ENCODE measurements at regions not wholly inside any gene's neighbourhood (a gene's known extent, or its start where the extent isn't known, plus 50 kb on each side); places are given as distances from the start of the nearest gene placed in this dataset.

DNA sequence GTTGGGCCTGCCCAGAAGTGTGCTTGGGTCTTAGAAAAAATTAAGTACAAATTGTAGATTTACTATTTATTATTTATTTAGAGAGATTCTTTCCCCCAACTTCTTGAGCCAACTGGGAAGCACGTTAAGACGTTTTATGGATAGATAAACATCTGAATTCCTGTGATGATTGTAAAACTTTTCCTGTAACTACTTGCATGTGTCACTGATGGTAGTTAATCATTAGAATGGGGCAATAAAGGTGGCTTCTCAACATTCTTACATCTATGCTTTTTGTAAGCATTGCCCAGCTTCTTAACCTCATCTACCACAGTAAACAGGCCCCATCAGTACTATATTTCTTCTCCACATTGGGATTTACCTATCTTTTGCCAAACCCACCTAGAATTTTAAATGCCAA is 559.8 kb downstream of the LMO4 start:
- DNase-seq, result no peak

DNA sequence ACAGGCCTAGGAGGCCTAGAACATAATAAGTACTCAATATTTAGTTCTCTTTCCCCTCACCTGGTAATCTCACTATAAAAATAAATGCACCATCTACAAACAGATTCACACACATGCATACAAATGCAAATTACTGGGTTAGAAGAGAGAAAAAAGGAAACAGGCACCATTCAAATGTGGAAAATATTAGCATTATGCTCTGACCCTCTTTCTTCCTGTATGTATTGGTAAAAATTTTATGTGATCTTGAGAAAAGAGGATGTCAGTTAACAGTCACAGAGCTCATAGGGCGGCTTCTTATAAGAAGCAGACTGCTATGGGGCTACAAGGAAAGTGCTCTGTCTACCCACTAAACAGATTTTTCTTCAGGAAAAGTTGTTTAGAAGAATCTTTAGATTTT is 565.4 kb downstream of the LMO4 start:
- no peak for DNase-seq

DNA sequence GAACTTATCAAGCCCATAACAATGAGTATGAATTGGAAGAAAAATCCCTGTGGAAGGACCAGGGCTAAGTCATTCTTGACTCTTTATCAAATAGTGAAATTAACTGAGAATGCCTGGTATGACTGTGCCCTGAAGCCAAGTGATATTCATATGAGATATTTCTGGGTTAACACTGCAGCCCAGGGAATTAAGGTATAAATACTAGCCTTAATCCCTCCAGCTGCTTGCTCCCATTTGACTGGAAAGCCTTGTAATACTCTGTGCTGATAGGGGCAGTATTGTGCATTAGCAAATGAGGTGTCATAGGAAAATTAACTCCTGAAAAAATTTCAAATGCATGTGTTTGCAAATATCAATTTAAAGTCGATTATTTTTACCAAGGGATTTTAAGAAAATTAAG is 568.8 kb downstream of the LMO4 start:
- DNase-seq, result no peak

DNA sequence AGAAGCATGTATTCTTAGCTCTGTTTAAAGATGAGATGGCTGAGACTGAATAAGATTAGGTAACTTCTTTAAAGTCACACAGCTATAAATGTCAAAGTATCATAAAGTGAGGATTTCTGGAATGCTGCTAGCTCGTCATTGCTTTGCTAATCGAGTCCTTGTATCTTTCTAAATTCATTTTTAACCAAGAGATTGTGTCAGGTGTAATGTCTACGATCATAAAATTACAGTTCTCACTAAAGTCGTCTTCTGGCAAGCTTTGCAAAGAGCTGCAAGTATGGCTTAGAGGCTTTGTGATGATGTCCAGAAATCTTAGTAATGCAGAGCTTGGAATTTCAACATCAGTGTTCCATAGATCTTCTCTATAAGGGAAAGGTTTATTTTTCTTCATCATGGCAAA is 569.8 kb downstream of the LMO4 start:
- no peak for DNase-seq

DNA sequence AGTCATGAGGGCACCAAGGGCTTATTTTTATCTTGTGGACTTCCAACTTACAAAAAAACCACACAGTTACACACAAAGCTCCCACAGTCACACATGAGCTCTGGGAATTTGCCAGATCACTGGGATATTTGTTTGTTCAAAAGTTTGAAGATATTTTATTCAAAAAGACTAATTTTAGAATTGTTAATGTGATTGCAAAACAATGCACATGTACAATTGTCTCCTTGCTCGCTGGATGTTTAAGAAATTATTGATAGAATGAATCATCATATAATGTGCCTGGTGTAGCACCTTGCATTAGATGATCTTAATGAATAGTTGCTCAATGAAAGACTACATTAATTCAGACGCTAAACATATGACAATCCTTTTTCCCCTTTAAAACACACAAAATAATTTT is 570.3 kb downstream of the LMO4 start:
- no peak for DNase-seq

DNA sequence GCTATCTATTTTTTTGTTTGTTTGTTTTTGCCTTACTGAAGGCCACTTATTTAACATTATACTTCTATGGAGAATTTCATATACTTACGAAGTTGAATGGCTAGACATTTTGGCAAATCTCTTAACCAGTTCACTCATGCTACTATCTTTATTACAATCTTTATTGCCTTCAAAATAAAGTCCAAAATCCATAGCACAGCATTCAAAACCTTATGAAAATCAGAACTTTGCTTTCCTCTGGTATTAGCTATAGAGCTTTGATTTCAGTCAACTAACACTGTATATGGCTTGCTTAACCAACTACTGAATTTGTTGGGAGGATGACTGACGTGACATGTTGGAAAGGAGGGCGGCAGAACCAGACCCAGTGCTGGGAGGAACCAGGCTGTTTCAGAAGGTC is 571.1 kb downstream of the LMO4 start:
- no peak for DNase-seq

DNA sequence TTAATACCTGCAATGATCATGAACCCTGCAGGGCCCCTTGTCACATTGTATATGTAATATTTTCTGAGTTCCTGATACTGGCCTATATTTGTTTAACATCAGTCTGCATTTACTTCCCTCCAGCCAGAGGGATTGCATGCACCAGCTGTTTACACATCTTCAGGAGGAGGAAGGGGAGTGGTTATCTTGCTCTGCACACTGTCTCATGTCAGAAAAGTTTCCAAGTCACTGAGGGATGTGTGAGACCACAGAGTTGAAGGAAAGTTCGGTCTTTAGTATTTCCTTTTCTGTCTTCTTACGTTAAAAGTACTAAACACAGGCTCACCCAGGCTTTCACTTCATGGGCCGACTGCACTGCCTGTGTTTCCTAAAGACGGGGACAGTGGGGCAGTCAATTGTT is 574.1 kb downstream of the LMO4 start:
- no peak for DNase-seq

DNA sequence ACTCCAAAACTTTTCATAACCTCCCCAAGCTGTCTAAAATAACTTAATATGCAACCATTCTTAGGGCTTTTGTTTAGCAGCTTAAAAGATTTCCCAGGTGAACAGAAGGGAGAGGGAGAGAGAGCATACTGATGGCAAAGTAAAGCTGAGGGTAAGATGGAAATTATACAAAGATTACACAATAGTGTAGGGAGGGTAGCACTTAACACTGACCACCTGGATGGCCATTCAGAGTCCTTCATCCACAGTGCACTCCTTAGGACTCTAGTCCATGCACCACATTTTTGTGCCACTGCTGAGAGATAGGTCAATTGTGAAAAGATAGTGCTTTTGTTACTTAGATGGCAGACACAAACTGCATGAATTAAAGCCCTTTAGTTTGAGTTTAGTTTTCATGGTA is 574.6 kb downstream of the LMO4 start:
- no peak for DNase-seq

DNA sequence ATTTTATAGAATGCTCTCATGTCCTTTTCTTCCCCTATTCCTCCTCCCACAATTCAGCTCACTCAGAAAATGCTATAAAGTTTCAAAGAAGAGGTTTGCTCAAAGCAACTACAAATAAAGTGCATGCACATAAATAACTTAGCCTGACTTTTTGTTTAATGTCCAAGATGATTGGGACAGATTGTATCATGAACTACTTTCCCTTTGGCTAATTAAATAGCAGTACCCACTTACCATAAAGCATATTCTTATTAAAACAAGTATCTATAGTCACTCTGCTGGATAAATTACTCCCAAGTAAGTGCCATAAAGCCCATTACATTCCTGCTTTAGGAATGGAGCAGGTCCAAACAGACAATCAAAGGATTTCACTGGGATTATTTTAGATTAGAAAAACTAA is 576.0 kb downstream of the LMO4 start:
- no peak for DNase-seq

DNA sequence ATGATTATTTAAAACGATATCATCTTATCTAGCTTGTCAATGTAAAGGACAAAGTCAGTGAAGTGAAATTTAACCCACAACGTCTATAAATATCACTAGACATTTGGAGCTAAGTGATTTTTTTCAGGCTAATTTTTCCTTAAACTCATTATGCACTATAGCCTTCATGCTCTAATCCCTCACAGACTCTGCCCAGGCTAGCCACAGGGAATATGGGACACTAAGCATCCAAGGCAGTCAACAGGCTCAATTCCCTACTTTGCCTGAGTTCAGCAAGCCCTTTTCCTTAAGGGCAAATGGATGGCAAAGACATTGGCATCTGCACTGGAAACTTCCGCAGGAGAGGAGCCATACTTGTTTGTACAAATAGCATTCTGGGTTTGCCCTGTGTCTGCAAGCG is 577.0 kb downstream of the LMO4 start:
- no peak for DNase-seq

DNA sequence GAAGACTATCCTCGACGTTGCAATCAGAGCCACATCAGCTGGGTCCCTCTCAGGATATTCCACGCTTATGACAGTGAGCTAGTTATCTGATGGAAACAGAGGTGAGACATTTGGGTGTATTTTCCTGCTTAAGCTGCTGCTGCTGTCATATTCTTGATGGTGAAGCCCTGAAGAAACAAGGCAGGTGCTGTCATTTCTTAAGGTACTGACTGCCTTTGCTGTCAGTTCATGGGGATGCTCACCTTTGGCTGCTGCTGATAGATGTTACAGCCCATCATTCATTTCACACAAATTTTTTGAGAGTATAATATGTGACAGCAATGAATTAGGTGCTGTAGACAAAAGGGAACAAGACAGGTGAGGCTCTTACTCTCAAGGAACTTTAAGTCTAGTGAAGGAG is 577.4 kb downstream of the LMO4 start:
- DNase-seq, result no peak

DNA sequence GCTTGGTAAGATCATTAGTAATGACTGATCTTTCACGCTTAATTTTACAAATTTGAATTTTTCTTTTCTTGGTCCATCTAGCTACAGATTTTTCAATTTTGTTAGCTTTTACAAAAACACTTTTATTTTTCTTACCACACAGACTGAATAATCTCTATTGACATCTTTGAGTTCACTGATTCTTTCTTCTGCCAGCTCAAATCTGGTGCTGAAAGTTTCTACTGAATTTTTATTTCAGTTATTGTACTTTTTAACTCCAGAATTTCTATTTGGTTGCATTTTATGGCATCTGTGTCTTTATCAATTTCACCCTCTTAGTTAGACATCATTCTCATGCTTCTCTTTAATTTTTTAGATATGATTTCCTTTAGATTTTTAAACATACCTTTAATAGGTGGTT is 584.7 kb downstream of the LMO4 start:
- no peak for DNase-seq

DNA sequence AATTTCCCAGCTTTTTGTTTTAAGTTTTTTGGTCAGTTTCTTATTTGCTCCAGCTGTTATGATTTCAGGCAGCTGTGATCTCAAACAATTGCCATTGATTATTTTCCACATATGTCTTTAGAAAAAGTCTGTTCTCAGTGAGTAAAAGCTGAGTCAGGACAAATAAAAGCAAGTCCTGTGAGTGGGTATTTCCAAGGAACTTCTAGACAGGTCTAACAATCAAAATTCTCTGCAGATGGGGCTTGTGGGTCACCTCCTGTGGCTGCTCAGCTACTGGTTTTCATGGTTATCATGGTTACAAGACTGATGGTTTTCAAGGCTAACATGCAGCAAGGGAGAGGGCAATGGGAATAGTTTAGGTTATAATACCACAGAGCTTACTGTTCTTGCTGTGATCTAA is 585.7 kb downstream of the LMO4 start:
- DNase-seq, result no peak

DNA sequence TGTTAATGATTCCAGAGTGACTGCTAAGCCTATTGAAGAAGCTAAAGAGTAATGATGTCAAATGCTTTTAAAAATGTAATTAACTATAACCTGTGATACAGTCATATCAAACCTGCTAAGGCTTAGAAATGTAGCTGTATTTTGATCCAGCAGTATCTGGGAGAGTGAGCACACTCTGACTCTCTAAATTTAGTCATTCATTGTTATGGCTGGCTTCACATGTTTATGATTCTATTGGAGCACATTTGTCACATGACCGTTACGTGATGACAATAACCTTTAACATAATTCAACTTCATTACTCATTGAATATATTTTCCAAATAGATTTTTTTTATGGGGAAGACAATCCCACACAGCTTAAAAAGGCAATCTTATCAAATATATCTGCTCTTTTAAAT is 587.1 kb downstream of the LMO4 start:
- no peak for DNase-seq

DNA sequence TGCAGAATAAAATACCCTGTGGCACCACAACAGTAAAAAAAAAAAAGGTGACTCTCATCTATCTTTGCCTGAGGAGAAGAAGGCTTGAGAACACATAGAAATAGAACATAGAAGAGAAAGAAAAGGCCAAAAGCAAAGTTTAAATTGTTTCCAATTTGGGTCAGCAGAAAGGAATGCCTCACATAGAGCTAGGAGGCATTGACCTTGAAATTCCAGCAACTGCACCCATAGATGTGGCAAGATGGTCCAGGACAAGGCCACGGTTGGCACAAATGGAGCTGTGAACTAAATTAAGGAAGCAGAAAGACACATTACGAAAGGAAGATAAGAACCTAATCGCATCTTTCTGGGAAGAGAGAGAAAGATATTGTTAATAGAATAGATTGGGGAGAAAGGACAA is 588.3 kb downstream of the LMO4 start:
- DNase-seq, result no peak

DNA sequence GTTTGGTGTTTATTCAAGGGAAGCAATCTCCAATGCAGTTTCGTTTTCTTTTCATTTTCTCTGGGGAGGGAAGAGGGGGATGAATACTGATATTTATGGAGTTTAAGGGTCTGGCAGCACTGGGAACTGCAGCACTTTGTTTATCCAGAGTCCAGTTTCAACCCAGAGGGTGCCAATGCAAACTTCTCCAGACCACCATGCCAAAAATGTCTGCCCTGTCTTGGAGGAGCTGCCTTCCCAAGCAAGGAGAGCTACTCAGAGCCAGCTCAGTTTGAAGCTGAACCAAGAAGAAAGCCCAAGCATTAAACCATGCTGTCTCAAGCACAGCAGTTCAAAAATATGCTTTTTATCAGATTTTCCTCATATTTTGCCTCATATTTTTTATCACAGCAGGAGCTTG is 589.7 kb downstream of the LMO4 start:
- no peak for DNase-seq

DNA sequence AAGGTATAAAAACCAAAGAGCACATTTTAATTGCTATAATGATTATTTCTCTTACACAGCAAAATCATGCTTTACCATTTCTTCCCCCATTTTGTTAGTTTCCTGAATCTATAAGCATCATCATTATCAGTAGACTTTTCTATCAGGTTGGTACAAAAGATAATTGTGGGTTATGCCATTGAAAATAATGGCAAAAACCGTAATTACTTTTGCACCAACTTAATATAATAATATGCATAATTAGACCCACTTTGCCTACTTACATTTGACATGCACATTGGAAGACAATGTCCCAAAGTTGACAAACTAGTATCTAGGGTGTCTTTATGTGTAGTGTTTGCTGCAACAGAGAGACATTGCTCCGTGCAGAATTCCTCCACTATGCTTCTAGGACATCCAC is 594.2 kb downstream of the LMO4 start:
- DNase-seq, result no peak

DNA sequence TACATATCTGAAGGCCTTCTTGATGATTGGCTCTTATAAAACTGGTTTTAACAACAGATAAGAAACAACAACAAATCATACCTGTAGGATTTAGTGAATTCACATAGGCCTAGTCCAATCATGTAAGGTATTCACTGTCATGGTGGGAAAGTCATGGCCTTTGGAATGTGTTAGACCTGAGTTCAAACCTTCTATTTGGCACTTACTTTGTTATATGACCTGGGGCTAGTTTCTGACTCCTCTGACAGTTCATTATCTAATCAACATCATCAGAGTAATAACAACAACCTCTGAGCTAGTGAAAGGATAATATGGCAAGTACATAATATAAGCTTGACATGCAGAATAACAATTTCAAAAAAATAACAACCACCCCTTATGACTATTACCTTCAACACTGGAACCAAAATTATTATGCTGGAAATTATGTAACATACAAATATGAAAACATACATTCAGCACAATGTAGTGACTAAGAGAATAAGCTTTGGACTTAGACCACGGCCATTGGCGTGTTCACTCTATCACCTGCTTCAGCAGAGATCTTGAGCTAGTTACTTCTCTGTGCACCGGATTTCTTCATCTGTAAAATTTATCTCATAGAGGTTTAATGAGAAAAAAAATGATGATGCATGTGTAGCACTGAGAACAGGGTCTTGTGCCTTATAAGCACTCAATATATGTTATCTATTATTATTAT is 597.6 kb downstream of the LMO4 start:
- DNase-seq, result no peak

DNA sequence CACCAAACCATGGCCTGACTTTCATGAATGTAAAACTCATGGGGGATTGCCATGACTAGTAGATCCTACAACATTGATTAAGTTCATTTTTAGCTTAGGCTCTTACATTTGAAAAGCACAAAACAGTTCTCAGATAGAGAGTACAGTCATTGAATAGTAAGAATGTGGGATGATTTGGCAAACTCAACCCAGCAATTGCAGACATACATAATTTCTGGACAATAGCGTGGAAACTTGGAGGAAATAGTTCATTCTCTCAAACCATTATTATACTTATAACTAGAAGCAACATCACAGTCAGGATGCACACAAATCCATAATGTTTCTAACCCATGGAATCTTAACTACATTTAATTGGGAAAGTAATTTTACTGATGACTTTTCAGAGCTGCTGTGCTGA is 598.2 kb downstream of the LMO4 start:
- no peak for DNase-seq

DNA sequence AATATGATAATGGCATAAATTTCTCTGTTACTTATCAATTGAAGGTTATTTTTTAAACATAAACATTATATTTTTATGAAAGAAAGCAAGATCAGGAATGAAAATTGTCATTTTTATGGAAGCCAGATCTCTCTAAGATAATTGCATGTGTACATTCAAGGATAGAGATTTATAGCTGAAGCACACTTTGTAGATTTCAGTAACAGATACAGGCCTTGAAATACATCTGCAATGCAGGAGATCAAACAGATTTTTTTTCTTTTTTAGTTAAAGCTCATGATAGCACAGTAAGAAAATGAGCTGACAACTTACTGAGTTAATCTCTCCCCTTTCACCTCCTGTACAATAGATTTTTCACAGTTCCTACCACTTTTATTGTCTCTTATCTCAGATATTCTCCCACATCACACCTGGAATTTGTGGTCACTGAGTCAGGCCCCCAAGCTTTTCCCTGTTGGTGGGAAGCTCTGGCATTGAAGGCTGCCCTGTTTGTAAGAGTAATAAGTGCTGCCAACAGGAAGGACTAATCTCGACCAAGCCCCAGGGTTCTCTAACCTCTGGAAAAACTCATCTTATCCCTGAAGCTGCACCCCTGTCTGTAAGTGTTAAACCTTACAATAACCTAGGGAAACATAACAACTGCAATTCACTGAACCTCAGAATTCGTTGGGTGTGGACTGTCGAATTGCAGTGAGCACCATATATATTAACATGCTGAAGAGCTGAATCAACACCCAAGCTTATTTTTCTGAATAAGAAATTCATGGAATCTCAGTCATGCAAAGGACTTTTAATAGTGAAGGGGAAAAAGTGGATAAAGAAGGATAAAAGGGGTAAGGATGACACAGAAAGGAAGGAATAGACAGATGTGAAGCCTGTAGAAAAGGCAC is 599.0 kb downstream of the LMO4 start:
- no peak for DNase-seq

DNA sequence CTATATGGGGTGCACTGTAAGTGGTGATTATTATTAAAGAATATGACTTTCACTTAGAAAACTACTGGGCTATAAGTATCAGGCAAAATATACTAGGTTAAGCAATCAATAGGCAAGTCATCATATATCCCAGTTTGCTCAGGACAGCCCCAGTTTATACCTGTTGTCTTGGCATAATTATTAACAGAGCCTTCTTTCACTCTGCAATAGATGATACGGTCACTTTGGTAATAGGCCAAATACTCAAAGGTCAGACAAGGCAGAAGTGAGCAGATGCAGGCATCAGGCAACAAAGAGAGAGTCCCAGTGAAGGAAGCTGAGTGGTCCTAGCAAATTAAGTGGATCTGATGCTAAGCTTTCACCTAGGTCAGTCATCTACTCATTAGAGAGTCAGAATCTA is 599.9 kb downstream of the LMO4 start:
- DNase-seq, result no peak

DNA sequence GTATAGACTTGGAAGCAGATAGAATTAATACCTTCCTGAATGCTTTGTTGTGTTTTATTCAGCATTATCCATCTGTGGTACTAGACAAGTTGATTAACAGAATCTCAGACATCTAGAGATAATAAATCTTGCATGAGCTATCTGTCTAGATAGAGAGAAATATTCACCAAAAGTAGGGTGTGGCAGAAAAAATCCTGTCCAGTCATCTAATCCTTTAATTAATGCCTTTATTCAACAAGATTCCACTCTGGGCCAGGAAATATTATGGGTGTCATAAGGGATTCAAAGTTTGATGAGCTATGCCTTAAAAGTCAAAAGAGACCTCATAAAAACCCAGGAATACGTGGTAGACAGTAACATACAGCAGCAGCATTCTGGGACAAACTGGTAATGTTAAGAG is 601.2 kb downstream of the LMO4 start:
- DNase-seq, result no peak

DNA sequence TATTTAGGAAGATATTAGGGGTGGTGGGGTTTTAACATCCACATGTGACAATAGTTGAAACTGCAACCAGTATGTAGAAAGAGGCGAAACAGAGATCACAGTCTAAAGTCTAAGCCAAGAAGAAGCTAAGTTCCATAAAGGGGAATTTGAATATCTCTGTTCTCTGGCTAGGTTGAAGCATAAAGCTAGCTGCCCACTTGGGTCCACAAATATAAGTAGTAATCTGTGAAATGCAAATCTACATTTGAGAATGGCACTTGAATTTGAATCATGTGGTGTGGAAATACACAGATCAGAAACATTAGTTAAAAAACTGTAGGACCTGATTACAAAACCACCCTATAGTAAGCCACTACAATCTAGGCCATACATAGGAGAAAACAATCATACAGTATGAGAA is 602.1 kb downstream of the LMO4 start:
- no peak for DNase-seq

DNA sequence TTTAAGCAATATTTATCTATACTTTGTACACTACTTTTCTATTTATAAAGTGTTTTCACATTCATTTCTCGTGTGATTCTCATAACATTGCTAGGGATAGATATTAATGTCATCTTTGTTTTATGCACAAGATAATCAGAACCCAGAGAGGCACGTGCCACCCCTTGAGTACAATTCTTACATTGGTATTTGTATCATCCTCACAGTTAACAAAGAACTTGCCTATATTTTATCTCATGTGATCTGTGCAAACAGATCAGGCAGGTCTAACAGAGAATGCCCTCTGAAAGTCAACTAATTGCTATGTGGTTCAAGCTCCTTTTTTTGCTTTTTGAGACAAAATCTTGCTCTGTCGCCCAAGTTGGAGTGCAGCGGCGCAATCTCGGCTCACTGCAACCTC is 604.5 kb downstream of the LMO4 start:
- no peak for DNase-seq

DNA sequence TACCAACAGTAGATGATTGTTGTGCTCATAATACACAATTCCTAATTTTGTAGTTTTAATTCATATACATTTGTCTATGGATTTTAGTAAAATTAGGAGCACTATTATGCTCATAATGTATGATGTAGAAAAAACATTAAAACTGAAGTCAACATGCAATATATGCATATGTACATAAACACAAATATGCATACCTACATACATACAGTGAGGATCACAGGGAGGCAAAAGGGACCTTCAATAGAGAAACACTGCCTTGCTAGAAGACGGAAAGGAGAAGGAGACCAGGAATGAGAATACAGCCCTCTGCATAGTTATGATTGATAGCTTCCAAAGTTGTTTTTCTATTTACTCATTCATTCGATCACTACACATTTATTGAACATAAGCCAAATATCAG is 606.5 kb downstream of the LMO4 start:
- no peak for DNase-seq

Measured in T1000 (cell line).